HG03066 (cell line): ENCODE measurements at regions not wholly inside any gene's neighbourhood (a gene's known extent, or its start where the extent isn't known, plus 50 kb on each side); places are given as distances from the start of the nearest gene placed in this dataset.
"Not testable (repeated sequence)": the region's sequence is repeated elsewhere in the genome, so short reads cannot be mapped to it uniquely, and the experiment has no call there.

Source experiments
- ATAC-seq: cut with Tn5 transposase; IDR thresholded peaks from one replicate; pipeline ENCODE4 v1.9.1; 2021; ENCODE audit warnings: low read depth; ENCODE audit not compliant: unreplicated experiment

DNA sequence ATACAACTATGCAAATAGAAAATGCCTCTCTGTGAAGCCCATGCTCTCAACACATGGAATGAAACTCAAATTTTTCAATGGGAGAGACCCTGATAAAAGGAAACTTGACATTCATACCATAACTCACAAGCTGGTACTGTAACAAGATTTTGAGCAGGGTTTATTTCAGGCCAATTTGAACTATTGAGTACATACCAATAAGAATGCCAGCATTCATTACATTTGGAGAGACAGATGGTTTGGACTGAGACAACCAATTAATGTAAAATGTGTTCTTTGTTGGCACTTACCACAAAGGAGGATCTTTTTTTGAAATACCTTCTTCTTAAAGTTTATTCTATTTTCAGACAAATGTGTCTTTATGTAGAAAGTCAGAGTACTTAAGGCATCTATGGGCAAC lies 1357.0 kb upstream of the GOT2 start:
- no peak for ATAC-seq

DNA sequence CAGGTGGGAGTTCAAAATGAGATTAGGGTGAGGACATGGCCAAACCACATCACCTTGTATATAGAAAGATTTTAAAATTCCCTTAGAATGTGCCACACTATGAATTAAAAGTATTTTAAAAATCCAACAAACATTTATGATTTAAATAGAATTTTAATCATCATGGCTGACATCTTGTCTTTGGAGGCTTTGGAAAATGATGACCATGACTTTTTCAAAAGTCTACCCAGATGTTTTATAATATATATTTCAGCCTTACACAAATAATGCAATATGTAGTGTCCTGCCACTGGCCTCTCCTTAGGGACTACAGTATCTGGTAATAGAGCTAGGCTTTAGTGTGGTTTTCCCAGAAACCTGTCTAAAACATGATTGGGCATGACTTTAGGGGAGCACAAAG lies 1353.4 kb upstream of the GOT2 start:
- no peak for ATAC-seq

DNA sequence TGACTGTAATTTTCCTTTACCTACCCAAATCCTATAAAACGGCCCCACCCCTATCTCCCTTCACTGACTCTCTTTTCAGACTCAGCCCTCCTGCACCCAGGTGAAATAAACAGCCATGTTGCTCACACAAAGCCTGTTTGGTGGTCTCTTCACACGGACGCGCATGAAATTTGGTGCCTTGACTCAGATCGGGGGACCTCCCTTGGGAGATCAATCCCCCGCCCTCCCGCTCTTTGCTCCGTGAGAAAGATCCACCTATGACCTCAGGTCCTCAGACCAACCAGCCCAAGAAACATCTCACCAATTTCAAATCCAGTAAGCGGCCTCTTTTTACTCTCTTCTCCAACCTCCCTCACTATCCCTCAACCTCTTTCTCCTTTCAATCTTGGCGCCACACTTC lies 1344.7 kb upstream of the GOT2 start:
- not testable (repeated sequence) for ATAC-seq

DNA sequence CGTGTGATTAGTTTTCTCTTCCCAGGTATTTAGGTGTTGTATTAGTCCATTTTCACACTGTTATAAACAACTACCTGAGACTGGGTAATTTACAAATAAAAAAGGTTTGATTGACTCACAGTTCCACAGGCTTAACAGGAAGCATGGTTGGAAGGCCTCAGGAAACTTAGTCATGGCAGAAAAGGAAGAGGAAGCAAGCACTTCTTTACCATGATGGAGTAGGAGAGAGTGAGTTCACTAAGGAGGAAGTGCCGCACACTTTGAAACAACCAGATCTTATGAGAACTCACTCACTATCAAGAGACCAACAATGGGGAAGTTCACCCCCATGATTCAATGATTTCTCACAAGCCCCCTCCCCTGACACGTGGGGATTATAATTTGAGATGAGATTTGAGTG lies 1343.7 kb upstream of the GOT2 start:
- no peak for ATAC-seq

GRCh38 chr16:60074378-60074777 lies 1340.3 kb upstream of the GOT2 start:
- no peak for ATAC-seq

DNA sequence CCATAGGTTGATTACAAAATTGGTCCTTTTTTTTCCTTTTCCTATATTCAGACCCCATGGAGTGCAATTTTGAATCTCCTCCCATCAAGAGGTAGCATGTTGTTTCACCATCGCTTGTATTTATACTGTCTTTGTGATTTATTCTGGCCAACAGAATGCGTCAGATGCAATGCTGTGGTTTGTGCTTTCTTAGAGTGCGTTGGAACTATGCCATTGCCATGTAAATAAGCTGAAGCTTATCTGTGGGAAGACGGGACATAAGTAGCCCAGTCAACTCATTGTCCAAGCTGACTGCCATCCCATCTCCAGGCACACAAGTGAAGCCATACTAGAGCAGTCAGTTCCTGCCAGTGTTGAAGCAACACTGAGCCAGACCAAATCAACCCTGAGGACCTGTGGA lies 1339.3 kb upstream of the GOT2 start:
- no peak for ATAC-seq

DNA sequence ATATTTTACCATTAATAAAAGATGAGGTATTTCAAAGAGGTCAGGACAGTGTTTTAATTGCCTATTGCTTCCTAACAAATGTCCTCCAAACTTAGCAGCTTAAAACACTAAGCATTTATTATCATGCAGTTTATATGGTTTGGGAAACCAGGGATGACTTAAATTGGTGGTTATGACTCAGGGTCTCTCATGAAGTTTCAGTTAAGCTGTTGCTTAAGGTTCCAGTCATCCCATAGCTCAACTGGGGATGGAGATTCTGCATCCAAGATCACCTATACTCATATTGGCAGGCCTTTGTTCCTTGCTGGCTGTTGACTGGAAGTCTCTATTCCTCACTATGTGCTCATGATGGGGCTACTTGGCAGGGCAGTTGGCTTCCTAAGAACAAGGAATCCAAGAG lies 1329.9 kb upstream of the GOT2 start:
- no peak for ATAC-seq

DNA sequence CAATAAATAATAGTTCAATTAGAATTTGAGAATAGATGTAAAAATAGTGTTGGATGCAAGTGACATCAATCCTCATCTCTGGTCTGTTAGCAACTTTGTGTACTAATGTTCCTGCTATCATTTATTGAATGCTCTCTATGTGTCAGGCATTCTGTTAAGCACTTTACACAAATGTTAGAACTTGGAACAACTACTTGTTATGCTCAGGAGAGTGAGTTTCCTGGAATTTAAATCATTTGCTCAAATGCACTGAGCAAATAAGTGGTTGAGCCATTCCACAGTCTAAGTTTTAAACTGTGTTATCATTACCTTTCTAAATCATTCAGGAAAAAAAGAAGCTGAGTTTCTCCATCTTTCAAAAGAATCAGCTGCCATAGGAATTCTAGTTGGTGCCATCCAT lies 1327.3 kb upstream of the GOT2 start:
- no peak for ATAC-seq

GRCh38 chr16:60060731-60061130 lies 1326.6 kb upstream of the GOT2 start:
- ATAC-seq = no peak

GRCh38 chr16:60059141-60059540 lies 1325.0 kb upstream of the GOT2 start:
- ATAC-seq = no peak

GRCh38 chr16:60041671-60042070 lies 1307.6 kb upstream of the GOT2 start:
- ATAC-seq = no peak

DNA sequence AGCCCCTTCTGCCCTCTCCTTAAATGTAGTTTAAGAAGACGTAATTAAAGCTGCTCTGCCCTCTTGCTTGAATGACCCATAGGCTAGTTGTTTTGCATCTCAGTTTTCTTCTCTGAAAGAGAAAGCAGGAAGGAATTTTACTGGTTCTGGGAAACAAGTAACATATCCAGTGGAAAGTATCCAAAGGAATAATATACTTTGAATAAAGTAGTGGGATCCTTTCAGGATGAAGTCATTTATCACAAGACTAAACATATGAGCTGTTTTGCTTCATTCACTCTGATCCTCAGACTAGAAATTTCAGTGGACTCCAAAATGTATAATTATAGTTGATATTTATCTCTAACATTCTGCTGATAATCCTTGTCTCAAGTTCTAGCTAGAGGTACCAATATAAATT lies 1297.6 kb upstream of the GOT2 start:
- no peak for ATAC-seq

GRCh38 chr16:60027351-60027750 lies 1293.2 kb upstream of the GOT2 start:
- ATAC-seq = no peak

- no peak for ATAC-seq
Measured at GRCh38 chr16:60013076-60013475, 1279.0 kb upstream of the GOT2 start.

DNA sequence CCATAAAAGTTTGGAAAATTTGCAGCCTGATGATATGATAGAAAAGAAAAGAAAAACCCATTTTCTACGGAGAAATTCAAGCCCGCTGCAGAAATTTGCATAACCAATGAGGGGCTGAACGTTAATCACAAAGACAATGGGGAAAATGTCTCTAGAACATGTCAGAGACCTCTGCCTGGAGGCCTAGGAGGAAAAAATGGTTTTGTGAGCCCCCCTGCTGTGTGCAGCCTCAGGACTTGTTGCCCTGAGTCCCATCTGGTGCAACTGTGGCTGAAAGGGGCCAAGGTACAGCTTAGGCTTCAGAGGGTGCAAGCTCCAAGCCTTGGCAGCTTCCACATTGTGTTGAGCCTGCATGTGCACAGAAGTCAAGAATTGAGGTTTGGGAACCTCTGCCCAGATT lies 1267.4 kb upstream of the GOT2 start:
- ATAC-seq = no peak

- no peak for ATAC-seq
Measured at GRCh38 chr16:59997706-59998105, 1263.6 kb upstream of the GOT2 start.

DNA sequence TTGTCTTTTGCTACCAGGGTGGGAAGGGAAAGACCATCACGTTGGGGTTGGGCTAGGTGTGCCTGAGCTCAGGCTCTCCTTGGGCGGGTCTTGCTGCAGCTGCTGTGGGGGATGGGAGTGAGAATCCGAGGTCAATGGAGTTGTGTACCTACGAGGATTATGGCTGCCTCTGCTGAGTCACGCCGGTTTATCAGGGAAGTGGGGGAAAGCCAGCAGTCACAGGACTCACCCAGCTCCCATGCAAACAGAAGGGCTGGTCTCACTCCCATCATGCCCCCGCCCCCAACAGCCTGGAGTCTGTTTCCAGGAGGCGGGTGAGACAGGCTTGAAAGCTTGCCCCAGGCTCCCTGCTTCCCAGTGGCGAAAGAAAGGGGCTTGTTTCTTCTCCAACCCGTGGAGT lies 1259.0 kb upstream of the GOT2 start:
- ATAC-seq = no peak

- ATAC-seq = no peak
Measured at GRCh38 chr16:59991171-59991570, 1257.1 kb upstream of the GOT2 start.

GRCh38 chr16:59988591-59988990 lies 1254.5 kb upstream of the GOT2 start:
- no peak for ATAC-seq

DNA sequence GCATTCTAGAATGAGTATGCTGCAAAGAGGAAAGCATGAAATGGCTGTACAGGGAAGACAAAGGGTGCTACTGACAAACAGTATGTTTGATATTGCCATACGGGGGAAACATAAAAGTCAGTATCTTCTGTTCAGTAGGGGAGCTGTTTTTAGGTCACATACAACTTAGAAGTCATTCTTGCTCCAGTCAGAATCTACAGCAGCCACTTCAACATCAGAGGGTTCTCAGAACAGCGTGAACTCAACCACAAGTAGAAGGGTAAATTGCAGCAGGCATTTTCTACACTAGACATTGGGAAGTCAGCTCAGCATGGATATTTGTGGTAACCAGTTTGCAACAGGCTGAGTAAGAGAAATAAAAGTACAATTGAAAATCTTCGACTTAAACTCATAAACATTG lies 1241.8 kb upstream of the GOT2 start:
- ATAC-seq = no peak

DNA sequence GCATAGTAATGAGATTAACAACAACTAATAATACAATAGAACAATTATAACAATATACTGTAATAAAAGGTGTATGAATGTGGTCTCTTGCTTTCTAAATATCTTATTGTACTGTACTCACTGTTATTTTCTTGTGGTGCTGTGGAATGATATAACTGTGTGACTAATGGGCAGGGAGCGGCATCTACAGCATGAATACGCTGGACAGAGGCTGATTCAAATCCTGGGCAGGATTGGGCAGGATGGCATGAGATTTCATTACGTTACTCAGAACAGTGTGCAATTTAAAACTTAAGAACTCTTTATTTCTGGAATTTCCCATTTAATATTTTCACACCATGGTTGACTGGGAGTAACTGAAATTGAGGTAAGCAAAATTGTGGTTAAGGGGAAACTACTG lies 1239.8 kb upstream of the GOT2 start:
- no peak for ATAC-seq

DNA sequence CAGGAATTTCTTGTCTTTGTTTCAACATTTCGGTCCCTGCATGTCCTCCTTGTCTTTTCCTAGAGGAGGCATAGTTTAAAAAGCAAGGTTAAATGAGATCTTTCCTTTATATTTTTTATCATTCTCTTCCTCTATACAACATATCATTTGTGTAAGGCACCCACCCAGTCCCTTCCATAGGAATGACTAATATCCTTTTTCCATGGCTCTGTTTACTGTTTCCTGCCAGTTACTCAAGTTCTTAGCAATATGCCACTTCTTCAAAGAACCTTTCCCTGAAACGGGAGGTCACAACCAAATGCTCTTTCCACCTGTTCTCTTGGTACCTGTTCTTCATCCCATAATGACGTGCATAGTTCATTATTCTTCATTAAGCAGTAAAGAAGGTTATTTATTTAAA lies 1237.1 kb upstream of the GOT2 start:
- ATAC-seq = no peak

DNA sequence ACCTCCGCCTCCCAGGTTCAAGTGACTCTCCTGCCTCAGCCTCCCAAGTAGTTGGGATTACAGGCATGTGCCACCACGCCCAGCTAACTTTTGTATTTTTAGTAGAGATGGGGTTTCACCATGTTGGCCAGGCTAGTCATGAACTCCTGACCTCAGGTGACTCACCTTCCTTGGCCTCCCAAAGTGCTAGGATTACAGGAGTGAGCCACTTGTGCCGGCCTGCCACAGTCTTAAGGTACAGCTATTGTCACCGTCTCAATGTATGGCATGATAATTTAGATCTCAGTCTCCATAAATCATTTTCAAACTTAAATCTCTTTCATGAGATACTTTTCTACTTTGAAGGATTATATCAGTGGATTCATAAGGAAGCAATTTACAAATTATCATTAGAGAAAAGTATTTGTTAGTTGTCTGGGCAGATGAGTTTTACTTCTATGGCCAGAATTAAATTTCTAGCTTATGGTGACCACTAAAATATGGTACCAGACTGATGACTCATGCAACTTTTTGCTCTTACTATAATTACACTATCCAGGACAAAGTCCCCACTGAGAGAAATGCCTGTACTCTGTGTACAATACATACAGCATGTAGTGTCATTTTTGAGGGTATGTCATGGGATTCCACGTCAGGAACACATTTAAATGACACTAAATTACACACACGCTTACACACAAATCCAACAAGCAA lies 1230.3 kb upstream of the GOT2 start:
- ATAC-seq = no peak
